Spleen (tissue), 11 donors: ENCODE measurements at regions not wholly inside any gene's neighbourhood (a gene's known extent, or its start where the extent isn't known, plus 50 kb on each side); places are given as distances from the start of the nearest gene placed in this dataset.

ENCODE experiments used
- DNase-seq: peaks from one replicate; pipeline ENCODE4 v3.0.0-alpha.2; 2020
- H3K27ac ChIP-seq, 8 donors: fragments of 200-600 bp; sonication (generic) in 7 of 8; 1 replicate in 4 of 8; 2 replicates in 4 of 8; pipeline versions ENCODE4 v1.5.0 to v1.8.0; 2016 to 2021; ENCODE audit warnings: inconsistent platforms in 4 of 8, mild to moderate bottlenecking in 4 of 8, moderate library complexity in 1 of 8
- H3K27me3 ChIP-seq, 7 donors: fragments of 200-600 bp; sonication (generic) in 6 of 7; replicated peaks in 1 of 7; 1 replicate in 4 of 7; 2 replicates in 3 of 7; pipeline versions ENCODE4 v1.5.0 to v1.8.0; 2016 to 2021; ENCODE audit warnings: inconsistent platforms in 3 of 7, mild to moderate bottlenecking in 1 of 7
- H3K36me3 ChIP-seq, 6 donors: fragments of 200-600 bp; sonication (generic) in 5 of 6; 1 replicate in 4 of 6; 2 replicates in 2 of 6; pipeline versions ENCODE4 v1.5.0 to v1.8.0; 2016 to 2021; ENCODE audit warnings: inconsistent platforms in 2 of 6
- H3K4me1 ChIP-seq, 6 donors: fragments of 200-600 bp; sonication (generic) in 5 of 6; 1 replicate in 3 of 6; 2 replicates in 3 of 6; pipeline versions ENCODE4 v1.5.0 to v1.8.0; 2016 to 2021; ENCODE audit warnings: inconsistent platforms in 3 of 6
- H3K4me3 ChIP-seq, 8 donors: fragments of 200-600 bp; sonication (generic) in 7 of 8; 1 replicate in 4 of 8; 2 replicates in 4 of 8; pipeline versions ENCODE4 v1.5.0 to v1.8.0; 2016 to 2021; ENCODE audit warnings: inconsistent platforms in 4 of 8, mild to moderate bottlenecking in 4 of 8, moderate library complexity in 2 of 8
- H3K9me3 ChIP-seq, 8 donors: fragments of 200-600 bp; sonication (generic) in 7 of 8; 1 replicate in 4 of 8; 2 replicates in 4 of 8; pipeline versions ENCODE4 v1.5.0 to v1.8.0; 2016 to 2021; ENCODE audit warnings: inconsistent platforms in 4 of 8
- CTCF ChIP-seq, 11 experiments: fragments of 200-600 bp in 7 of 11; fragments of 450-650 bp in 4 of 11; sonication (generic) in 4 of 11; IDR thresholded peaks in 8 of 11; conservative IDR thresholded peaks in 3 of 11; 1 replicate in 7 of 11; 2 replicates in 4 of 11; pipeline versions ENCODE4 v1.4.0 to v1.8.0; 2016 to 2021; ENCODE audit warnings: antibody characterized with exemption in 11 of 11, inconsistent platforms in 4 of 11, mild to moderate bottlenecking in 1 of 11
- POLR2A ChIP-seq, 3 donors: fragments of 450-650 bp; IDR thresholded peaks; one replicate each; pipeline ENCODE4 v1.5.1; 2017; ENCODE audit warnings: antibody characterized with exemption in 3 of 3, mild to moderate bottlenecking in 1 of 3
- POLR2AphosphoS5 ChIP-seq, 3 donors: sonication (generic); formaldehyde crosslinking; IDR thresholded peaks; one replicate each; pipeline ENCODE4 v1.5.1; 2017; ENCODE audit warnings: antibody characterized with exemption in 3 of 3
- WGBS, 5 donors: extraction: QIAGEN DNeasy Blood & Tissue Kit in 3 of 5; methylation state at CpG; one replicate each; pipeline versions ENCODE4 v1.1.5 to v1.1.7; 2013 to 2018; 5-methylcytosine and 5-hydroxymethylcytosine counted together
- intact Hi-C: fragments of 100-400 bp; cut with DNase I; formaldehyde crosslinking; loops from one replicate; pipeline ENCODE4 v1.15.0; 2023; ENCODE audit warnings: low total_unique reads
- donor health status: healthy with polysubstance abuse.
- donor health status: DM: no; HTN: no; CAD: no; lungs with moderate emphysema.
- donor health status: DM: no; HTN: no; CAD: no.
- donor health status: Bipolar disorder and iron deficiency.
- donor health status: healthy.
- donor health status: DM: no; HTN: no; CAD: no.
- donor health status: DM: yes; HTN: yes; CAD: no.

- intact Hi-C loops, result no loop called here
These were observed 145.5 kb upstream of the IRF2BP2 start for GRCh38 chr1:234755449-234755863.

GRCh38 chr1:234753979-234754378, 144.0 kb upstream of the IRF2BP2 start:
- no peak for DNase-seq
- 79 to 95% (median 92%) methylated on average over 3 of the region's 3 CpGs for WGBS, 5 donors
- TF ChIP-seq POLR2A (IDR thresholded peaks at IDR 0.05), result no peak
- no peak overlapping the region for H3K27ac ChIP-seq
- no peak overlapping the region for H3K4me3 ChIP-seq
- H3K4me1 ChIP-seq, result peaks cover 0 to 26% (median 5%) of the 10 kb centered on the region in 6 donors
- intact Hi-C loops, result no loop called here
- no peaks in the 10 kb centered on the region for H3K9me3 ChIP-seq
- no peaks in the 10 kb centered on the region for H3K27me3 ChIP-seq
- no peaks in the 10 kb centered on the region for H3K36me3 ChIP-seq

More at GRCh38 chr1:234755449-234755863, 145.5 kb upstream of the IRF2BP2 start:
- Histone ChIP-seq H3K27me3 (no peaks in the 10 kb centered on the region), H3K9me3 (no peaks in the 10 kb centered on the region), H3K4me1 (peaks cover 5 to 39% (median 17%) of the 10 kb centered on the region in 6 donors), H3K36me3 (no peaks in the 10 kb centered on the region), H3K4me3 (no peak overlapping the region), H3K27ac (peak overlapping the region in 2 of 8 donors; percentile 16 to 18)
- TF ChIP-seq POLR2A (IDR thresholded peaks at IDR 0.05) (no peak), CTCF (IDR thresholded peaks at IDR 0.05 in 8 of 11, conservative IDR thresholded peaks at IDR 0.05 in 3 of 11) (no peak), POLR2AphosphoS5 (IDR thresholded peaks at IDR 0.05) (peak in 2 of 3 donors; percentile 68 to 76)
- 48 to 76% (median 60%) methylated on average over 8 of the region's 8 CpGs for WGBS, 5 donors
- no peak for DNase-seq

GRCh38 chr1:234752927-234753326, 142.9 kb upstream of the IRF2BP2 start:
- H3K4me1 ChIP-seq, result peaks cover 0 to 17% (median 2%) of the 10 kb centered on the region in 6 donors
- no peaks in the 10 kb centered on the region for H3K27me3 ChIP-seq
- H3K27ac ChIP-seq, result no peak overlapping the region
- 89 to 96% (median 93%) methylated on average over 8 of the region's 8 CpGs for WGBS, 5 donors
- no peaks in the 10 kb centered on the region for H3K36me3 ChIP-seq
- no peak for DNase-seq
- H3K4me3 ChIP-seq, result no peak overlapping the region
- H3K9me3 ChIP-seq, result no peaks in the 10 kb centered on the region
- intact Hi-C loops, result no loop called here
- no peak for TF ChIP-seq POLR2A (IDR thresholded peaks at IDR 0.05)
- TF ChIP-seq POLR2AphosphoS5 (IDR thresholded peaks at IDR 0.05), result no peak
- TF ChIP-seq CTCF (IDR thresholded peaks at IDR 0.05 in 8 of 11, conservative IDR thresholded peaks at IDR 0.05 in 3 of 11), result no peak

GRCh38 chr1:234751678-234752077, 141.7 kb upstream of the IRF2BP2 start:
- 94 to 97% (median 95%) methylated on average over 7 of the region's 7 CpGs for WGBS, 5 donors
- TF ChIP-seq CTCF (IDR thresholded peaks at IDR 0.05 in 8 of 11, conservative IDR thresholded peaks at IDR 0.05 in 3 of 11), result no peak
- no peak for TF ChIP-seq POLR2AphosphoS5 (IDR thresholded peaks at IDR 0.05)
- no peak for TF ChIP-seq POLR2A (IDR thresholded peaks at IDR 0.05)
- H3K36me3 ChIP-seq, result no peaks in the 10 kb centered on the region

More at GRCh38 chr1:234751678-234752077, 141.7 kb upstream of the IRF2BP2 start:
- H3K4me3 ChIP-seq, result no peak overlapping the region
- intact Hi-C loops, result no loop called here
- no peaks in the 10 kb centered on the region for H3K27me3 ChIP-seq
- DNase-seq, result no peak
- peaks cover 0 to 16% (median 2%) of the 10 kb centered on the region in 6 donors for H3K4me1 ChIP-seq
- no peak overlapping the region for H3K27ac ChIP-seq
- no peaks in the 10 kb centered on the region for H3K9me3 ChIP-seq
